ENCODE measurements at regions not wholly inside any gene's neighbourhood (a gene's known extent, or its start where the extent isn't known, plus 50 kb on each side); places are given as distances from the start of the nearest gene placed in this dataset.
"Not testable (repeated sequence)": the region's sequence is repeated elsewhere in the genome, so short reads cannot be mapped to it uniquely, and the experiment has no call there.

- not testable (repeated sequence) for TF ChIP-seq CTCF (IDR thresholded peaks at IDR 0.05 in 8 of 11, conservative IDR thresholded peaks at IDR 0.05 in 3 of 11); POLR2AphosphoS5 (IDR thresholded peaks at IDR 0.05); POLR2A (IDR thresholded peaks at IDR 0.05)
Measured at GRCh38 chr4:189667386-189667785, 273.3 kb upstream of the FRG1 start.

Data from spleen (tissue), 7 donors.